Breast epithelium (tissue), 3 donors: ENCODE measurements at regions not wholly inside any gene's neighbourhood (a gene's known extent, or its start where the extent isn't known, plus 50 kb on each side); places are given as distances from the start of the nearest gene placed in this dataset.

ENCODE experiments used
- POLR2A ChIP-seq: fragments of 450-650 bp; IDR thresholded peaks from one replicate; pipeline ENCODE4 v1.6.1; 2016; ENCODE audit warnings: antibody characterized with exemption, mild to moderate bottlenecking, moderate library complexity
- TF ChIP-seq, protein P1 (sequence below), 3 donors: fragments of 450-650 bp; IDR thresholded peaks; one replicate each; pipeline ENCODE4 v1.5.1; 2016 to 2017; ENCODE audit warnings: antibody characterized with exemption in 3 of 3, mild to moderate bottlenecking in 3 of 3, moderate library complexity in 3 of 3

GRCh38 chr12:124207049-124207448 lies 87.8 kb upstream of the RFLNA start:
- TF ChIP-seq, protein P1, sequence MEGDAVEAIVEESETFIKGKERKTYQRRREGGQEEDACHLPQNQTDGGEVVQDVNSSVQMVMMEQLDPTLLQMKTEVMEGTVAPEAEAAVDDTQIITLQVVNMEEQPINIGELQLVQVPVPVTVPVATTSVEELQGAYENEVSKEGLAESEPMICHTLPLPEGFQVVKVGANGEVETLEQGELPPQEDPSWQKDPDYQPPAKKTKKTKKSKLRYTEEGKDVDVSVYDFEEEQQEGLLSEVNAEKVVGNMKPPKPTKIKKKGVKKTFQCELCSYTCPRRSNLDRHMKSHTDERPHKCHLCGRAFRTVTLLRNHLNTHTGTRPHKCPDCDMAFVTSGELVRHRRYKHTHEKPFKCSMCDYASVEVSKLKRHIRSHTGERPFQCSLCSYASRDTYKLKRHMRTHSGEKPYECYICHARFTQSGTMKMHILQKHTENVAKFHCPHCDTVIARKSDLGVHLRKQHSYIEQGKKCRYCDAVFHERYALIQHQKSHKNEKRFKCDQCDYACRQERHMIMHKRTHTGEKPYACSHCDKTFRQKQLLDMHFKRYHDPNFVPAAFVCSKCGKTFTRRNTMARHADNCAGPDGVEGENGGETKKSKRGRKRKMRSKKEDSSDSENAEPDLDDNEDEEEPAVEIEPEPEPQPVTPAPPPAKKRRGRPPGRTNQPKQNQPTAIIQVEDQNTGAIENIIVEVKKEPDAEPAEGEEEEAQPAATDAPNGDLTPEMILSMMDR (IDR thresholded peaks at IDR 0.05) = no peak
- TF ChIP-seq POLR2A = no peak
